Neural cell (in vitro differentiated cells): ENCODE measurements at regions not wholly inside any gene's neighbourhood (a gene's known extent, or its start where the extent isn't known, plus 50 kb on each side); places are given as distances from the start of the nearest gene placed in this dataset.

Source experiments
- H2AFZ ChIP-seq: fragments of 200-600, 300-800 bp; sonication (generic), shearing (Covaris generic); 2 replicates; pipeline ENCODE4 v1.6.0; 2014; ENCODE audit warnings: low read depth, mild to moderate bottlenecking, antibody characterized with exemption, low read length, moderate library complexity
- H3F3A ChIP-seq: fragments of 200-600 bp; shearing (Covaris generic); 2 replicates; pipeline ENCODE4 v1.6.1; 2016; ENCODE audit warnings: mild to moderate bottlenecking, moderate library complexity, mixed read lengths, antibody characterized with exemption, low read length; ENCODE audit not compliant: insufficient read depth, poor library complexity, severe bottlenecking
- H3K27ac ChIP-seq: fragments of 200-600, 300-800 bp; sonication (generic), shearing (Covaris generic); 2 replicates; pipeline ENCODE4 v1.5.1; 2014; ENCODE audit warnings: mild to moderate bottlenecking, low read length, moderate library complexity
- H3K27me3 ChIP-seq: fragments of 300-800, 200-600 bp; sonication (generic), shearing (Covaris generic); 2 replicates; pipeline ENCODE4 v1.6.0; 2014; ENCODE audit warnings: mild to moderate bottlenecking, low read depth, low read length, moderate library complexity; ENCODE audit not compliant: insufficient read depth
- H3K36me3 ChIP-seq: fragments of 300-800, 200-600 bp; sonication (generic), shearing (Covaris generic); 2 replicates; pipeline ENCODE4 v1.5.1; 2014; ENCODE audit warnings: mild to moderate bottlenecking, antibody characterized with exemption, low read length, moderate library complexity; ENCODE audit not compliant: insufficient read depth
- H3K4me2 ChIP-seq: fragments of 300-800, 200-600 bp; sonication (generic), shearing (Covaris generic); 2 replicates; pipeline ENCODE4 v1.6.0; 2014; ENCODE audit warnings: mild to moderate bottlenecking, low read length
- H3K4me3 ChIP-seq: fragments of 300-800, 200-600 bp; sonication (generic), shearing (Covaris generic); 2 replicates; pipeline ENCODE4 v1.5.1; 2014; ENCODE audit warnings: mild to moderate bottlenecking, low read length, moderate library complexity
- H3K79me2 ChIP-seq: fragments of 200-600 bp; shearing (Covaris generic); replicated peaks from 2 replicates; pipeline ENCODE4 v1.6.0; 2014; ENCODE audit warnings: mild to moderate bottlenecking, low read length, moderate library complexity; ENCODE audit not compliant: insufficient read depth
- H3K9ac ChIP-seq: fragments of 300-800, 200-600 bp; sonication (generic), shearing (Covaris generic); 2 replicates; pipeline ENCODE4 v1.6.1; 2016; ENCODE audit warnings: mild to moderate bottlenecking, low read length, mixed read lengths
- H3K9me2 ChIP-seq: fragments of 200-600 bp; shearing (Covaris generic); 2 replicates; pipeline ENCODE4 v1.6.1; 2016; ENCODE audit warnings: mild to moderate bottlenecking, low read length, mixed read lengths; ENCODE audit not compliant: insufficient read depth
- H3K9me3 ChIP-seq: fragments of 200-600, 300-800 bp; sonication (generic), shearing (Covaris generic); 2 replicates; pipeline ENCODE4 v1.6.1; 2016; ENCODE audit warnings: mild to moderate bottlenecking, mixed run types, low read length, moderate library complexity, mixed read lengths
- H4K20me1 ChIP-seq: fragments of 200-600 bp; shearing (Covaris generic); 2 replicates; pipeline ENCODE4 v1.6.1; 2016; ENCODE audit warnings: mild to moderate bottlenecking, mixed run types; ENCODE audit not compliant: insufficient read depth
- CTCF ChIP-seq: fragments of 450-650 bp; IDR thresholded peaks from 2 replicates; pipeline ENCODE4 v1.5.1; 2014; ENCODE audit warnings: antibody characterized with exemption, mild to moderate bottlenecking, moderate library complexity; ENCODE audit not compliant: poor library complexity, severe bottlenecking
- EP300 ChIP-seq: fragments of 450-650 bp; conservative IDR thresholded peaks from 2 replicates; pipeline ENCODE4 v1.6.1; 2014; ENCODE audit warnings: antibody characterized with exemption, mild to moderate bottlenecking, moderate library complexity; ENCODE audit not compliant: poor library complexity, severe bottlenecking
- EZH2 ChIP-seq: fragments of 200-600, 300-800 bp; shearing (Covaris generic), sonication (generic); IDR thresholded peaks from 2 replicates; pipeline ENCODE4 v1.6.1; 2014; ENCODE audit warnings: antibody characterized with exemption, low read length, borderline replicate concordance, mild to moderate bottlenecking; ENCODE audit not compliant: insufficient read depth, poor library complexity, severe bottlenecking
- MXI1 ChIP-seq: fragments of 450-650 bp; conservative IDR thresholded peaks from 2 replicates; pipeline ENCODE4 v1.6.1; 2014; ENCODE audit warnings: antibody characterized with exemption, mild to moderate bottlenecking; ENCODE audit not compliant: poor library complexity, severe bottlenecking
- POLR2AphosphoS5 ChIP-seq: IDR thresholded peaks from 2 replicates; pipeline ENCODE4 v1.6.1; 2012
- RAD21 ChIP-seq: fragments of 450-650 bp; conservative IDR thresholded peaks from 2 replicates; pipeline ENCODE4 v1.6.1; 2014; ENCODE audit warnings: antibody characterized with exemption, mild to moderate bottlenecking, moderate library complexity
- REST ChIP-seq: IDR thresholded peaks from 2 replicates; pipeline ENCODE4 v1.6.1; 2012; ENCODE audit warnings: borderline replicate concordance
- SMC3 ChIP-seq: fragments of 450-650 bp; conservative IDR thresholded peaks from 2 replicates; pipeline ENCODE4 v1.6.1; 2014; ENCODE audit warnings: antibody characterized with exemption, mild to moderate bottlenecking, moderate library complexity; ENCODE audit not compliant: poor library complexity
- TAF1 ChIP-seq: IDR thresholded peaks from 2 replicates; pipeline ENCODE4 v1.6.1; 2012; ENCODE audit warnings: low read depth

- Histone ChIP-seq H3K36me3 (no peaks in the 10 kb centered on the region), H3K4me2 (no peak overlapping the region), H2AFZ (no peak overlapping the region), H3F3A (no peaks in the 10 kb centered on the region), H3K9me2 (no peaks in the 10 kb centered on the region), H3K27ac (no peak overlapping the region), H3K27me3 (no peaks in the 10 kb centered on the region), H3K79me2 (peaks cover 6% of the 10 kb centered on the region), H4K20me1 (no peaks in the 10 kb centered on the region), H3K4me3 (no peak overlapping the region), H3K9ac (no peak overlapping the region), H3K9me3 (no peaks in the 10 kb centered on the region)
- TF ChIP-seq EP300 (no peak), POLR2AphosphoS5 (no peak), MXI1 (no peak)
Measured at GRCh38 chr2:55999231-55999630, 75.6 kb upstream of the EFEMP1 start.

- Histone ChIP-seq H3F3A (no peaks in the 10 kb centered on the region), H3K27ac (no peak overlapping the region), H3K36me3 (no peaks in the 10 kb centered on the region)
Measured at GRCh38 chr2:55999790-56000189, 76.2 kb upstream of the EFEMP1 start.

More at GRCh38 chr2:55999790-56000189, 76.2 kb upstream of the EFEMP1 start:
- no peak overlapping the region for H3K4me2 ChIP-seq
- no peaks in the 10 kb centered on the region for H3K9me2 ChIP-seq
- no peak overlapping the region for H2AFZ ChIP-seq
- H3K9ac ChIP-seq: no peak overlapping the region
- TF ChIP-seq SMC3 (no peak), REST (no peak), EP300 (no peak), POLR2AphosphoS5 (no peak), EZH2 (no peak), RAD21 (no peak), CTCF (no peak), TAF1 (no peak), MXI1 (no peak)
- H3K27me3 ChIP-seq: no peaks in the 10 kb centered on the region
- no peaks in the 10 kb centered on the region for H3K9me3 ChIP-seq
- peaks cover 6% of the 10 kb centered on the region for H3K79me2 ChIP-seq
- no peak overlapping the region for H3K4me3 ChIP-seq
- H4K20me1 ChIP-seq: no peaks in the 10 kb centered on the region
